Endothelial cell of umbilical vein (primary cell): ENCODE measurements at regions not wholly inside any gene's neighbourhood (a gene's known extent, or its start where the extent isn't known, plus 50 kb on each side); places are given as distances from the start of the nearest gene placed in this dataset.

Source experiments
- BruUV-seq: library from RNA; stranded (reverse); fragments of 400-500 nt; replicated peaks from 2 replicates; lab custom pipeline; 2021; lab: Mats Ljungman, UMichigan
- CTCF ChIA-PET: fragments of 300-600, 350-600 bp; sonication (Branson Sonifier 250); formaldehyde crosslinking; loops from one replicate; lab custom pipeline; 2021; ENCODE audit warnings: antibody characterized with exemption, inconsistent platforms; lab: Charles Lee
- POLR2A ChIA-PET: fragments of 300-600, 350-600 bp; sonication (Branson Sonifier 250); formaldehyde crosslinking; loops from one replicate; lab custom pipeline; 2021; ENCODE audit warnings: antibody characterized with exemption, inconsistent platforms; lab: Charles Lee
- DNase-seq: peaks from one replicate; pipeline ENCODE4 v3.0.0-alpha.2; 2011; ENCODE audit warnings: low read depth, low spot score
- FAIRE-seq: peaks from 2 replicates; lab custom pipeline; 2011; peaks lifted over from hg19 to GRCh38; lab: Jason Lieb, UNC
- H2AFZ ChIP-seq: 2 replicates; pipeline ENCODE4 v1.6.0; 2012; ENCODE audit warnings: low read depth, low read length, control low read depth, inconsistent platforms
- H3K27ac ChIP-seq: 2 replicates; pipeline ENCODE4 v1.5.1; 2011; ENCODE audit warnings: low read depth, mild to moderate bottlenecking, control low read depth, low read length, moderate library complexity; ENCODE audit not compliant: insufficient read depth
- H3K27me3 ChIP-seq, 2 experiments: 2 replicates each; pipeline versions ENCODE4 v1.6.0 to v1.6.1; 2011; ENCODE audit warnings: low read length in 2 of 2, mixed read lengths in 1 of 2; ENCODE audit not compliant: control insufficient read depth in 2 of 2, insufficient read depth in 2 of 2
- H3K36me3 ChIP-seq, 2 experiments: 2 replicates in 1 of 2; 3 replicates in 1 of 2; pipeline ENCODE4 v1.5.1; 2011; ENCODE audit warnings: low read length in 2 of 2, mild to moderate bottlenecking in 1 of 2, moderate library complexity in 1 of 2; ENCODE audit not compliant: control insufficient read depth in 2 of 2, insufficient read depth in 2 of 2; ENCODE audit errors: extremely low read depth in 1 of 2
- H3K4me1 ChIP-seq: 3 replicates; pipeline ENCODE4 v1.5.1; 2011; ENCODE audit warnings: mild to moderate bottlenecking, low read length; ENCODE audit not compliant: control insufficient read depth, insufficient read depth; ENCODE audit errors: extremely low read depth
- H3K4me2 ChIP-seq: 2 replicates; pipeline ENCODE4 v1.6.1; 2011; ENCODE audit warnings: low read length, control low read depth, mixed read lengths; ENCODE audit not compliant: insufficient read depth
- H3K4me3 ChIP-seq, 3 experiments: fragments of 200-600 bp in 1 of 3; sonication (generic), shearing (Covaris generic) in 1 of 3; replicated peaks in 1 of 3; 2 replicates each; pipeline ENCODE4 v1.5.1; 2011 to 2016; ENCODE audit warnings: control low read depth in 3 of 3, low read length in 3 of 3, mild to moderate bottlenecking in 2 of 3, inconsistent platforms in 1 of 3, low read depth in 1 of 3, moderate library complexity in 1 of 3; ENCODE audit not compliant: insufficient read depth in 1 of 3
- H3K79me2 ChIP-seq: 2 replicates; pipeline ENCODE4 v1.6.0; 2012; ENCODE audit warnings: low read length, inconsistent platforms; ENCODE audit not compliant: control insufficient read depth, insufficient read depth
- H3K9ac ChIP-seq: replicated peaks from 2 replicates; pipeline ENCODE3; 2011; ENCODE audit warnings: low read length, control low read depth; ENCODE audit not compliant: insufficient read depth; ENCODE audit errors: extremely low read depth
- H3K9me1 ChIP-seq: replicated peaks from 3 replicates; pipeline ENCODE4 v1.6.0; 2011; ENCODE audit warnings: mild to moderate bottlenecking, low read length; ENCODE audit not compliant: control insufficient read depth, insufficient read depth; ENCODE audit errors: extremely low read depth
- H3K9me3 ChIP-seq: replicated peaks from 2 replicates; pipeline ENCODE4 v1.5.1; 2012; ENCODE audit warnings: low read length, inconsistent platforms; ENCODE audit not compliant: control insufficient read depth, insufficient read depth
- H4K20me1 ChIP-seq: replicated peaks from 2 replicates; pipeline ENCODE3; 2011; ENCODE audit warnings: mild to moderate bottlenecking, low read length; ENCODE audit not compliant: control insufficient read depth, insufficient read depth; ENCODE audit errors: extremely low read depth
- EZH2 ChIP-seq: IDR thresholded peaks from 2 replicates; pipeline ENCODE4 v1.6.1; 2012; ENCODE audit warnings: borderline replicate concordance, low read depth, mild to moderate bottlenecking, moderate library complexity, low read length, inconsistent platforms; ENCODE audit not compliant: severe bottlenecking
- FOS ChIP-seq: IDR thresholded peaks from 2 replicates; pipeline ENCODE4 v1.6.1; 2011; ENCODE audit warnings: mild to moderate bottlenecking, low read length, moderate library complexity, borderline replicate concordance; ENCODE audit not compliant: insufficient read depth
- GATA2 ChIP-seq: IDR thresholded peaks from 2 replicates; pipeline ENCODE4 v1.7.0; 2011; ENCODE audit warnings: low read depth, mild to moderate bottlenecking, moderate library complexity, mixed read lengths, low read length; ENCODE audit not compliant: insufficient read length, insufficient read depth
- JUN ChIP-seq: IDR thresholded peaks from 2 replicates; pipeline ENCODE4 v1.6.1; 2011; ENCODE audit warnings: borderline replicate concordance, low read depth; ENCODE audit not compliant: insufficient read length, insufficient read depth
- MYC ChIP-seq: IDR thresholded peaks from one replicate; pipeline ENCODE4 v1.6.1; 2011; ENCODE audit warnings: mild to moderate bottlenecking, low read depth, low read length
- POLR2A ChIP-seq: IDR thresholded peaks from 2 replicates; pipeline ENCODE4 v1.6.1; 2012; ENCODE audit warnings: low read depth, mild to moderate bottlenecking, control low read depth, low read length
- POLR2AphosphoS5 ChIP-seq: IDR thresholded peaks from 2 replicates; pipeline ENCODE4 v1.6.1; 2012; ENCODE audit warnings: low read depth, mild to moderate bottlenecking, control low read depth, low read length, moderate library complexity; ENCODE audit not compliant: insufficient read depth
- dilution Hi-C: fragments of 300-500 bp; cut with MboI; formaldehyde crosslinking; loops from one replicate; pipeline ENCODE4 v1.15.0; 2019; ENCODE audit warnings: low sequenced_read_pairs; ENCODE audit not compliant: extremely low pct_ligation_motif_present
- intact Hi-C: fragments of 100-400 bp; cut with micrococcal nuclease; formaldehyde crosslinking; loops from one replicate; pipeline ENCODE4 v1.10.0; 2022
- TF ChIP-seq, protein P1 (sequence below): IDR thresholded peaks from 2 replicates; pipeline ENCODE4 v1.6.1; 2011; ENCODE audit not compliant: insufficient read depth, insufficient read length
- TF ChIP-seq, protein P2 (sequence below), 2 donors: IDR thresholded peaks; 1 replicate in 1 of 2; 2 replicates in 1 of 2; pipeline ENCODE4 v1.5.1; 2011; ENCODE audit warnings: low read length in 2 of 2, mild to moderate bottlenecking in 2 of 2, moderate library complexity in 2 of 2, control low read depth in 1 of 2, inconsistent platforms in 1 of 2, low read depth in 1 of 2; ENCODE audit not compliant: insufficient read depth in 1 of 2; ENCODE audit errors: extremely low read depth in 1 of 2

DNA sequence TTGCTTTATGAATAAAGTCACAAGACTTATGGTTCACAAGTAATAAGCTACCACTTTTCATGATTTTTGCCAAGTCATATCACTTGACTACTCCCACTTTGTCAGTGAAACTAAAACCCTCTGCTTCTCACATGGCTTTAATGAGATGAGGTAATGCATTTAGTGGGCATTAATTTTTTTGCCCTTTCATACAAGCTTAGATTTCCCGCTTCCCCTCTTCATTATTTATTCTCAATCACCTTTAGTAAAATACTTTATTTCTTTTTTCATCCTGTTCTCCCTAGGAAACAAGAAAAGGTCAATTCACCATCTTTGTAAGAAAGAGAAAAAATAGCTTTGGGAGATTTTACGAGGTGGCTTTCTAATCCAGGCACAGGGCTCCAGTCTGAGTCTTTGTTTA, 109.6 kb upstream of the STARD3NL start:
- no TSS peak for BruUV-seq
- Histone ChIP-seq H4K20me1 (no peaks in the 10 kb centered on the region), H2AFZ (no peak overlapping the region), H3K9ac (no peak overlapping the region), H3K79me2 (no peaks in the 10 kb centered on the region), H3K9me3 (no peaks in the 10 kb centered on the region), H3K36me3 (no peaks in the 10 kb centered on the region), H3K9me1 (no peaks in the 10 kb centered on the region), H3K4me1 (no peaks in the 10 kb centered on the region), H3K27ac (no peak overlapping the region), H3K4me3 (no peak overlapping the region), H3K4me2 (no peak overlapping the region), H3K27me3 (no peaks in the 10 kb centered on the region)
- DNase-seq, result no peak
- intact Hi-C loops (no loop called here), dilution Hi-C loops (no loop called here)
- no peak for FAIRE-seq
- ChIA-PET CTCF (no interaction called here), POLR2A (no interaction called here)
- TF ChIP-seq MYC (no peak), GATA2 (no peak), JUN (no peak), EZH2 (no peak), POLR2A (no peak), POLR2AphosphoS5 (no peak), FOS (no peak)
- TF ChIP-seq, protein P1, sequence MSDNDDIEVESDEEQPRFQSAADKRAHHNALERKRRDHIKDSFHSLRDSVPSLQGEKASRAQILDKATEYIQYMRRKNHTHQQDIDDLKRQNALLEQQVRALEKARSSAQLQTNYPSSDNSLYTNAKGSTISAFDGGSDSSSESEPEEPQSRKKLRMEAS, result no peak
- TF ChIP-seq, protein P2, sequence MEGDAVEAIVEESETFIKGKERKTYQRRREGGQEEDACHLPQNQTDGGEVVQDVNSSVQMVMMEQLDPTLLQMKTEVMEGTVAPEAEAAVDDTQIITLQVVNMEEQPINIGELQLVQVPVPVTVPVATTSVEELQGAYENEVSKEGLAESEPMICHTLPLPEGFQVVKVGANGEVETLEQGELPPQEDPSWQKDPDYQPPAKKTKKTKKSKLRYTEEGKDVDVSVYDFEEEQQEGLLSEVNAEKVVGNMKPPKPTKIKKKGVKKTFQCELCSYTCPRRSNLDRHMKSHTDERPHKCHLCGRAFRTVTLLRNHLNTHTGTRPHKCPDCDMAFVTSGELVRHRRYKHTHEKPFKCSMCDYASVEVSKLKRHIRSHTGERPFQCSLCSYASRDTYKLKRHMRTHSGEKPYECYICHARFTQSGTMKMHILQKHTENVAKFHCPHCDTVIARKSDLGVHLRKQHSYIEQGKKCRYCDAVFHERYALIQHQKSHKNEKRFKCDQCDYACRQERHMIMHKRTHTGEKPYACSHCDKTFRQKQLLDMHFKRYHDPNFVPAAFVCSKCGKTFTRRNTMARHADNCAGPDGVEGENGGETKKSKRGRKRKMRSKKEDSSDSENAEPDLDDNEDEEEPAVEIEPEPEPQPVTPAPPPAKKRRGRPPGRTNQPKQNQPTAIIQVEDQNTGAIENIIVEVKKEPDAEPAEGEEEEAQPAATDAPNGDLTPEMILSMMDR (IDR thresholded peaks at IDR 0.05; ENCODE audit: extremely low read depth in 1 of 2, insufficient read depth in 1 of 2, low read depth in 1 of 2, low read length in 2 of 2), result no peak
